ENCODE measurements at regions not wholly inside any gene's neighbourhood (a gene's known extent, or its start where the extent isn't known, plus 50 kb on each side); places are given as distances from the start of the nearest gene placed in this dataset.

GRCh38 chr2:234795272-234795920 lies 156.4 kb upstream of the SH3BP4 start:
- no peak overlapping the region for H3K4me2 ChIP-seq (ENCODE audit: insufficient read depth, insufficient read length, low read length)
- H3K79me1 ChIP-seq (ENCODE audit: insufficient read depth, low read depth, low read length, poor library complexity, severe bottlenecking) = no peaks in the 10 kb centered on the region
- no peak overlapping the region for H2AFZ ChIP-seq (ENCODE audit: low read length)
- no peak overlapping the region for H3K18ac ChIP-seq (ENCODE audit: insufficient read length, low read depth, low read length)
- peaks cover 8% of the 10 kb centered on the region for H3K4me1 ChIP-seq (ENCODE audit: insufficient read depth, low read length)
- H3T11ph ChIP-seq (ENCODE audit: low read length) = no peak overlapping the region
- H3K9me3 ChIP-seq (ENCODE audit: control insufficient read depth, low read depth, low read length) = no peaks in the 10 kb centered on the region
- no peak overlapping the region for H2BK20ac ChIP-seq (ENCODE audit: low read depth, low read length, poor library complexity, severe bottlenecking)
- no peak overlapping the region for H3K14ac ChIP-seq (ENCODE audit: insufficient read depth, low read length)
- no peak overlapping the region for H2BK5ac ChIP-seq (ENCODE audit: insufficient read length, low read length)
- no peak overlapping the region for H4K91ac ChIP-seq (ENCODE audit: insufficient read length, low read depth, low read length)
- H3K79me2 ChIP-seq (ENCODE audit: insufficient read depth, low read length) = no peaks in the 10 kb centered on the region
- H3K23ac ChIP-seq (ENCODE audit: insufficient read length, low read depth, low read length) = no peak overlapping the region
- H2BK15ac ChIP-seq (ENCODE audit: low read depth, low read length) = no peak overlapping the region
- no peak for DNase-seq
- no peak overlapping the region for H4K8ac ChIP-seq (replicated peaks; ENCODE audit: insufficient read length, low read depth, low read length)
- TF ChIP-seq CTCF (conservative IDR thresholded peaks at IDR 0.05) = no peak
- H3K27me3 ChIP-seq (ENCODE audit: insufficient read depth, low read length) = no peaks in the 10 kb centered on the region
- H3K4me3 Mint-ChIP-seq = no peak overlapping the region
- no peak overlapping the region for H3K27ac ChIP-seq (ENCODE audit: insufficient read length, low read depth, low read length)
- H3K36me3 Mint-ChIP-seq (ENCODE audit: insufficient read depth in 1 of 3, low read depth in 3 of 3) = no peaks in the 10 kb centered on the region
- no peak overlapping the region for H3K4ac ChIP-seq (ENCODE audit: low read depth, low read length)
- no peaks in the 10 kb centered on the region for H3K23me2 ChIP-seq (ENCODE audit: insufficient read length, low read depth, low read length, poor library complexity, severe bottlenecking)
- H4K5ac ChIP-seq (ENCODE audit: insufficient read length, low read depth, low read length) = no peak overlapping the region
- no peaks in the 10 kb centered on the region for H3K9me3 Mint-ChIP-seq
- no CpG with 5 or more reads among the region's 6 CpGs for WGBS (ENCODE audit: extremely low coverage, insufficient read length, low lambda C conversion rate)
- H3K4me1 Mint-ChIP-seq = peaks cover 40 to 49% of the 10 kb centered on the region in 2 experiments
- no peaks in the 10 kb centered on the region for H4K20me1 ChIP-seq (ENCODE audit: control insufficient read depth, insufficient read depth, insufficient read length)
- H3K27ac Mint-ChIP-seq = no peak overlapping the region
- no peak overlapping the region for H3K56ac ChIP-seq (ENCODE audit: insufficient read length, low read depth, low read length)
- H2BK120ac ChIP-seq (ENCODE audit: low read depth, low read length, poor library complexity, severe bottlenecking) = no peak overlapping the region
- peaks cover 27% of the 10 kb centered on the region for H3K27me3 Mint-ChIP-seq (ENCODE audit: low read depth)
- H3K9ac ChIP-seq (ENCODE audit: extremely low read depth, insufficient read length, low read length) = no peak overlapping the region
- no peak overlapping the region for H2AK5ac ChIP-seq (ENCODE audit: insufficient read length, low read length)
- no peak overlapping the region for H2BK12ac ChIP-seq (ENCODE audit: insufficient read length, low read depth, low read length)
